Spleen (tissue), 11 donors: ENCODE measurements at regions not wholly inside any gene's neighbourhood (a gene's known extent, or its start where the extent isn't known, plus 50 kb on each side); places are given as distances from the start of the nearest gene placed in this dataset.

Source experiments
- DNase-seq: peaks from one replicate; pipeline ENCODE4 v3.0.0-alpha.2; 2020
- H3K27ac ChIP-seq, 8 donors: fragments of 200-600 bp; sonication (generic) in 7 of 8; 1 replicate in 4 of 8; 2 replicates in 4 of 8; pipeline versions ENCODE4 v1.5.0 to v1.8.0; 2016 to 2021; ENCODE audit warnings: inconsistent platforms in 4 of 8, mild to moderate bottlenecking in 4 of 8, moderate library complexity in 1 of 8
- H3K27me3 ChIP-seq, 7 donors: fragments of 200-600 bp; sonication (generic) in 6 of 7; replicated peaks in 1 of 7; 1 replicate in 4 of 7; 2 replicates in 3 of 7; pipeline versions ENCODE4 v1.5.0 to v1.8.0; 2016 to 2021; ENCODE audit warnings: inconsistent platforms in 3 of 7, mild to moderate bottlenecking in 1 of 7
- H3K36me3 ChIP-seq, 6 donors: fragments of 200-600 bp; sonication (generic) in 5 of 6; 1 replicate in 4 of 6; 2 replicates in 2 of 6; pipeline versions ENCODE4 v1.5.0 to v1.8.0; 2016 to 2021; ENCODE audit warnings: inconsistent platforms in 2 of 6
- H3K4me1 ChIP-seq, 6 donors: fragments of 200-600 bp; sonication (generic) in 5 of 6; 1 replicate in 3 of 6; 2 replicates in 3 of 6; pipeline versions ENCODE4 v1.5.0 to v1.8.0; 2016 to 2021; ENCODE audit warnings: inconsistent platforms in 3 of 6
- H3K4me3 ChIP-seq, 8 donors: fragments of 200-600 bp; sonication (generic) in 7 of 8; 1 replicate in 4 of 8; 2 replicates in 4 of 8; pipeline versions ENCODE4 v1.5.0 to v1.8.0; 2016 to 2021; ENCODE audit warnings: inconsistent platforms in 4 of 8, mild to moderate bottlenecking in 4 of 8, moderate library complexity in 2 of 8
- H3K9me3 ChIP-seq, 8 donors: fragments of 200-600 bp; sonication (generic) in 7 of 8; 1 replicate in 4 of 8; 2 replicates in 4 of 8; pipeline versions ENCODE4 v1.5.0 to v1.8.0; 2016 to 2021; ENCODE audit warnings: inconsistent platforms in 4 of 8
- POLR2A ChIP-seq, 3 donors: fragments of 450-650 bp; IDR thresholded peaks; one replicate each; pipeline ENCODE4 v1.5.1; 2017; ENCODE audit warnings: antibody characterized with exemption in 3 of 3, mild to moderate bottlenecking in 1 of 3
- POLR2AphosphoS5 ChIP-seq, 3 donors: sonication (generic); formaldehyde crosslinking; IDR thresholded peaks; one replicate each; pipeline ENCODE4 v1.5.1; 2017; ENCODE audit warnings: antibody characterized with exemption in 3 of 3
- WGBS, 5 donors: extraction: QIAGEN DNeasy Blood & Tissue Kit in 3 of 5; methylation state at CpG; one replicate each; pipeline versions ENCODE4 v1.1.5 to v1.1.7; 2013 to 2018; 5-methylcytosine and 5-hydroxymethylcytosine counted together
- intact Hi-C: fragments of 100-400 bp; cut with DNase I; formaldehyde crosslinking; loops from one replicate; pipeline ENCODE4 v1.15.0; 2023; ENCODE audit warnings: low total_unique reads
- TF ChIP-seq, protein P1 (sequence below), 11 experiments: fragments of 200-600 bp in 7 of 11; fragments of 450-650 bp in 4 of 11; sonication (generic) in 4 of 11; IDR thresholded peaks in 8 of 11; conservative IDR thresholded peaks in 3 of 11; 1 replicate in 7 of 11; 2 replicates in 4 of 11; pipeline versions ENCODE4 v1.4.0 to v1.8.0; 2016 to 2021; ENCODE audit warnings: antibody characterized with exemption in 11 of 11, inconsistent platforms in 4 of 11, mild to moderate bottlenecking in 1 of 11
- donor health status: healthy with polysubstance abuse.
- donor health status: DM: no; HTN: no; CAD: no; lungs with moderate emphysema.
- donor health status: DM: no; HTN: no; CAD: no.
- donor health status: Bipolar disorder and iron deficiency.
- donor health status: healthy.
- donor health status: DM: no; HTN: no; CAD: no.
- donor health status: DM: yes; HTN: yes; CAD: no.

DNA sequence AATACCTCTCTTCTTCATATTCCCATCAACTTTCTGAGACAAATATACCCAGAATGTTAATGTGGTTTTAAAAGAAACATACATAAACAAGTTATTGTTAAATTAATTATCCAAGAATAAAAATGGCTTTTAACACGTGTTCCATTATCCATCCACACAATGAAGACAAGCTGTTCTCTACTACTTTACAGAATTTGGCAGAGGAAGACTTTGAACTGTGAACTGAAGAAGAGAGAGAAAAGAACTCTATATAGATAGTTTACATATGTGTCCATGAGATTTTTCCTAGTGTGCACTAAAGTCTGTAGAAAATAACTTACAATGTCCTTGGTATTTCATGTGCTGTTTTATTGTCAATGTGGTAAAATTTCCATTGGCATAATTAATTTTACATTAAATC, 207.0 kb upstream of the COL3A1 start:
- Histone ChIP-seq H3K4me3 (no peak overlapping the region), H3K9me3 (no peaks in the 10 kb centered on the region), H3K27ac (no peak overlapping the region), H3K36me3 (no peaks in the 10 kb centered on the region), H3K27me3 (no peaks in the 10 kb centered on the region), H3K4me1 (no peaks in the 10 kb centered on the region)
- DNase-seq, result no peak
- intact Hi-C loops, result no loop called here
- TF ChIP-seq POLR2A (IDR thresholded peaks at IDR 0.05) (no peak), POLR2AphosphoS5 (IDR thresholded peaks at IDR 0.05) (no peak)
- TF ChIP-seq, protein P1, sequence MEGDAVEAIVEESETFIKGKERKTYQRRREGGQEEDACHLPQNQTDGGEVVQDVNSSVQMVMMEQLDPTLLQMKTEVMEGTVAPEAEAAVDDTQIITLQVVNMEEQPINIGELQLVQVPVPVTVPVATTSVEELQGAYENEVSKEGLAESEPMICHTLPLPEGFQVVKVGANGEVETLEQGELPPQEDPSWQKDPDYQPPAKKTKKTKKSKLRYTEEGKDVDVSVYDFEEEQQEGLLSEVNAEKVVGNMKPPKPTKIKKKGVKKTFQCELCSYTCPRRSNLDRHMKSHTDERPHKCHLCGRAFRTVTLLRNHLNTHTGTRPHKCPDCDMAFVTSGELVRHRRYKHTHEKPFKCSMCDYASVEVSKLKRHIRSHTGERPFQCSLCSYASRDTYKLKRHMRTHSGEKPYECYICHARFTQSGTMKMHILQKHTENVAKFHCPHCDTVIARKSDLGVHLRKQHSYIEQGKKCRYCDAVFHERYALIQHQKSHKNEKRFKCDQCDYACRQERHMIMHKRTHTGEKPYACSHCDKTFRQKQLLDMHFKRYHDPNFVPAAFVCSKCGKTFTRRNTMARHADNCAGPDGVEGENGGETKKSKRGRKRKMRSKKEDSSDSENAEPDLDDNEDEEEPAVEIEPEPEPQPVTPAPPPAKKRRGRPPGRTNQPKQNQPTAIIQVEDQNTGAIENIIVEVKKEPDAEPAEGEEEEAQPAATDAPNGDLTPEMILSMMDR (IDR thresholded peaks at IDR 0.05 in 8 of 11, conservative IDR thresholded peaks at IDR 0.05 in 3 of 11), result no peak
- WGBS, 5 donors, result 56 to 80% (median 69%) methylated on average over 1 of the region's 1 CpG

DNA sequence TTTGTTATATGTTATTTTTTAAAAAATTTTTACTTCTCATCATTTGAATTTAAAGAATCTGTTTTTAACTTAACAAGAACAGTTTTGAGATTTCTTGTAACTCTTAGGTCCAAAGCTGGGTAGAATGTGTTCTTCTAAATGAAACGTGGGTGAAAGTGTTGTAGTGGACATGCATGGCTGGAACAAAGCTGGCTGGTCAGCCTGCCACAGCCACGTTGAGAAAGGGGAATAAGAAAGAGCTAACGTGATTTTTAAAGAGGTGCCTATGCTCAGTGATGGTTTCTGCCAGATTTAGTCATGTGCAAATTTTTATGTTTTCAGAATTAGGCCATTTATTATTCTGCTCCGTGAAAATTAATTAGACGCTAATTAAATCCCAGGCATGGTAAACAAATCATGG, 203.9 kb upstream of the COL3A1 start:
- H3K4me1 ChIP-seq, result no peaks in the 10 kb centered on the region
- H3K9me3 ChIP-seq, result no peaks in the 10 kb centered on the region
- no peak overlapping the region for H3K4me3 ChIP-seq
- WGBS, 5 donors, result 65 to 79% (median 75%) methylated on average over 5 of the region's 5 CpGs
- no peaks in the 10 kb centered on the region for H3K36me3 ChIP-seq
- H3K27ac ChIP-seq, result no peak overlapping the region
- intact Hi-C loops, result no loop called here
- no peaks in the 10 kb centered on the region for H3K27me3 ChIP-seq
- TF ChIP-seq POLR2AphosphoS5 (IDR thresholded peaks at IDR 0.05) (no peak), POLR2A (IDR thresholded peaks at IDR 0.05) (no peak)
- TF ChIP-seq, protein P1 (IDR thresholded peaks at IDR 0.05 in 8 of 11, conservative IDR thresholded peaks at IDR 0.05 in 3 of 11), result no peak
- no peak for DNase-seq

DNA sequence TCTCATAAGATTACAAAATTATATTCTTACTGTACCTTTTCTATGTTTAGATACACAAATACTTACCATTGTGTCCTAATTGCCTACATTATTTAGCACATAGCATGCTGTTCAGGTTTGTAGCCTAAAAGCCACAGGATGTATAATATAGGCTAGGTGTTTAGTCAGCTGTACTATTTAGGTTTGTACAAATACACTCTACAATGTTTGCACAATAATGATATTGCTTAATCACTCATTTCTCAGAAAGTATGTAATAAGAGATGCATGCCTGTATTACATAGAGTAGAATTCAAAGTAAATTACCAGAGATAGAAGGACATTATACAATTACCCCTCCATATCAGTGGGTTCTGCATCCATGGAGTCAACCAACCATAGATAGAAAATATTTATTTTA, 201.1 kb upstream of the COL3A1 start:
- no peak overlapping the region for H3K4me3 ChIP-seq
- H3K9me3 ChIP-seq, result no peaks in the 10 kb centered on the region
- no peaks in the 10 kb centered on the region for H3K4me1 ChIP-seq
- H3K27me3 ChIP-seq, result no peaks in the 10 kb centered on the region
- intact Hi-C loops, result no loop called here
- TF ChIP-seq POLR2A (IDR thresholded peaks at IDR 0.05) (no peak), POLR2AphosphoS5 (IDR thresholded peaks at IDR 0.05) (no peak)
- TF ChIP-seq, protein P1 (IDR thresholded peaks at IDR 0.05 in 8 of 11, conservative IDR thresholded peaks at IDR 0.05 in 3 of 11), result no peak
- DNase-seq, result no peak
- H3K27ac ChIP-seq, result no peak overlapping the region
- no peaks in the 10 kb centered on the region for H3K36me3 ChIP-seq

DNA sequence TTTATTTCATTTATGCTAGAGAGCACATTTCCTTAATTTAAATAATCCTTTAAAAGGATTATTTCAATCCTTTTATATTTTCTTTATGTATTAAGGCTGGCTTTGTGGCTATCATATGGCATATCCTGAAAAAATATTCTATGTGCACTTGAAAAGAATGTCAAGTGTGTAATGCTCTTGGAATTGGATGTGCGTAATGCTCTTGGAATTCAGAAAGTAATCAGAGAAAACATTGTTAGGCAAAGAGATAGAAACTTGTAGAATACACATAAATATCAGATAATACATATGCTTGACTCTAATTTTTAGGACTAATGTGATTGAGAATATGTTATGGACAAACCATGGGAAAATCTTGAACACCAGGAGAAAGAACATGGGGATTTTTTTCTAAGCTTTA, 197.5 kb upstream of the COL3A1 start:
- DNase-seq, result no peak
- TF ChIP-seq, protein P1 (IDR thresholded peaks at IDR 0.05 in 8 of 11, conservative IDR thresholded peaks at IDR 0.05 in 3 of 11), result no peak
- TF ChIP-seq POLR2AphosphoS5 (IDR thresholded peaks at IDR 0.05) (no peak), POLR2A (IDR thresholded peaks at IDR 0.05) (no peak)
- WGBS, 5 donors, result 81 to 94% (median 92%) methylated on average over 1 of the region's 1 CpG
- Histone ChIP-seq H3K4me1 (no peaks in the 10 kb centered on the region), H3K27me3 (no peaks in the 10 kb centered on the region), H3K9me3 (no peaks in the 10 kb centered on the region), H3K4me3 (no peak overlapping the region), H3K27ac (no peak overlapping the region), H3K36me3 (no peaks in the 10 kb centered on the region)
- intact Hi-C loops, result no loop called here
